PC-9 (cell line): ENCODE measurements at regions not wholly inside any gene's neighbourhood (a gene's known extent, or its start where the extent isn't known, plus 50 kb on each side); places are given as distances from the start of the nearest gene placed in this dataset.

Experiments used
- CTCF ChIP-seq: fragments of 200-600 bp; sonication (generic); conservative IDR thresholded peaks from 2 replicates; pipeline ENCODE4 v1.6.1; 2017; ENCODE audit warnings: mixed run types, antibody characterized with exemption, mild to moderate bottlenecking, moderate library complexity
- EZH2 ChIP-seq: fragments of 200-600 bp; sonication (generic); IDR thresholded peaks from 2 replicates; pipeline ENCODE4 v1.8.0; 2017; ENCODE audit warnings: antibody characterized with exemption, low read depth

GRCh38 chr4:140255927-140256326 lies 101.9 kb upstream of the MAML3 start:
- TF ChIP-seq CTCF (no peak), EZH2 (no peak)
